ENCODE measurements at regions not wholly inside any gene's neighbourhood (a gene's known extent, or its start where the extent isn't known, plus 50 kb on each side); places are given as distances from the start of the nearest gene placed in this dataset.

DNA sequence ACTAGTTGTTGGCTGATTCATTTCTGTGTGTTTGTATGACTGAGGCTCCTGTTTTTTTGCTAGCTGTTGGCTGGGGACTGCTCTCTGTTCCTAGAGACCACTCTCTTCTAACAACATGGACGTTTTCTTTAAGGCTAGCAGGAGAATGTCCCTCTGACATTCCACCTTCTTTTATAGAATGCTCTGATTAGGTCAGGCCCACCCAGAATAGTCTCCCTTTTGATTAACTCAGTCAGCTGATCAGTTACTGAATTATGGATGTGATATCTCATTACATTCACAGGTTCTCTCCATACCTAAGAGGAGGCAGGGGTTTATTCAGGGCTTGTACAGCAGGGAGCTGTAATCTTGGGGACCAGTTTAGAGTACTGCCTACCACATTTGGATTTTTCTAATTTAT, 175.6 kb upstream of the RHOBTB1 start:
- 88% methylated on average over 1 of the region's 1 CpG for WGBS

DNA sequence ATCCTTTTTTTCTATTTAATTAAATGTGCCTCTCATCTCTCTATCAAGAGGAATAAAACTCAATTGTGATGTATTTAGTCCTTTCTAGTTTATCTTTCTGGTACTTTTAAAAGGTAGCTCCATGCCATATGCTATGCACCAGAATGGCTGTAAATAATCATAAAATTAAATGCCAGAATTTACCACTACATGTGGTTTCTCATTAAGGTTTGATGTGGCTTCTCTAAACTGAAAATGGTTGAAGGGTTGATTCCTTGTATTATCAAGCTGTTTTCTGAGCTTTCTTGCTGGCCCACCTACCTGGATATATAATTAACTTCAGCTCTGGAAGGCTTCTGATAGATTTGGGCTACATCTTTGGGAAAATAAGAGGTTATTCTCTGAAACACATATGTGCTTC, 171.9 kb upstream of the RHOBTB1 start:
- intact Hi-C loops (cut with DNase I): no loop called here
- H3K4me1 ChIP-seq: no peaks in the 10 kb centered on the region
- H3K36me3 ChIP-seq: no peaks in the 10 kb centered on the region
- no peak overlapping the region for H3K27ac ChIP-seq (replicated peaks in 1 of 4)
- H3K9me3 ChIP-seq: no peaks in the 10 kb centered on the region
- no peak for TF ChIP-seq EP300 (IDR thresholded peaks at IDR 0.05)
- no peak for TF ChIP-seq POLR2A (IDR thresholded peaks at IDR 0.05; ENCODE audit: low read depth)
- TF ChIP-seq, protein P1, sequence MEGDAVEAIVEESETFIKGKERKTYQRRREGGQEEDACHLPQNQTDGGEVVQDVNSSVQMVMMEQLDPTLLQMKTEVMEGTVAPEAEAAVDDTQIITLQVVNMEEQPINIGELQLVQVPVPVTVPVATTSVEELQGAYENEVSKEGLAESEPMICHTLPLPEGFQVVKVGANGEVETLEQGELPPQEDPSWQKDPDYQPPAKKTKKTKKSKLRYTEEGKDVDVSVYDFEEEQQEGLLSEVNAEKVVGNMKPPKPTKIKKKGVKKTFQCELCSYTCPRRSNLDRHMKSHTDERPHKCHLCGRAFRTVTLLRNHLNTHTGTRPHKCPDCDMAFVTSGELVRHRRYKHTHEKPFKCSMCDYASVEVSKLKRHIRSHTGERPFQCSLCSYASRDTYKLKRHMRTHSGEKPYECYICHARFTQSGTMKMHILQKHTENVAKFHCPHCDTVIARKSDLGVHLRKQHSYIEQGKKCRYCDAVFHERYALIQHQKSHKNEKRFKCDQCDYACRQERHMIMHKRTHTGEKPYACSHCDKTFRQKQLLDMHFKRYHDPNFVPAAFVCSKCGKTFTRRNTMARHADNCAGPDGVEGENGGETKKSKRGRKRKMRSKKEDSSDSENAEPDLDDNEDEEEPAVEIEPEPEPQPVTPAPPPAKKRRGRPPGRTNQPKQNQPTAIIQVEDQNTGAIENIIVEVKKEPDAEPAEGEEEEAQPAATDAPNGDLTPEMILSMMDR (IDR thresholded peaks at IDR 0.05): no peak
- no peak for TF ChIP-seq POLR2AphosphoS5 (IDR thresholded peaks at IDR 0.05)
- no peak for DNase-seq (ENCODE audit: extremely low spot score)
- no peaks in the 10 kb centered on the region for H3K27me3 ChIP-seq
- no peak overlapping the region for H3K4me3 ChIP-seq

More for the DNA sequence above, 175.6 kb upstream of the RHOBTB1 start:
- no peak for TF ChIP-seq POLR2A (IDR thresholded peaks at IDR 0.05; ENCODE audit: low read depth)
- TF ChIP-seq EP300 (IDR thresholded peaks at IDR 0.05): no peak
- no peak for TF ChIP-seq POLR2AphosphoS5 (IDR thresholded peaks at IDR 0.05)
- TF ChIP-seq, protein P1 (IDR thresholded peaks at IDR 0.05): no peak
- no peaks in the 10 kb centered on the region for H3K36me3 ChIP-seq
- H3K4me1 ChIP-seq: peaks cover 0 to 3% (median 0%) of the 10 kb centered on the region in 4 donors
- H3K27ac ChIP-seq (replicated peaks in 1 of 4): no peak overlapping the region
- no peaks in the 10 kb centered on the region for H3K9me3 ChIP-seq
- no peaks in the 10 kb centered on the region for H3K27me3 ChIP-seq
- no peak overlapping the region for H3K4me3 ChIP-seq
- no peak for DNase-seq (ENCODE audit: extremely low spot score)
- intact Hi-C loops (cut with DNase I): no loop called here

DNA sequence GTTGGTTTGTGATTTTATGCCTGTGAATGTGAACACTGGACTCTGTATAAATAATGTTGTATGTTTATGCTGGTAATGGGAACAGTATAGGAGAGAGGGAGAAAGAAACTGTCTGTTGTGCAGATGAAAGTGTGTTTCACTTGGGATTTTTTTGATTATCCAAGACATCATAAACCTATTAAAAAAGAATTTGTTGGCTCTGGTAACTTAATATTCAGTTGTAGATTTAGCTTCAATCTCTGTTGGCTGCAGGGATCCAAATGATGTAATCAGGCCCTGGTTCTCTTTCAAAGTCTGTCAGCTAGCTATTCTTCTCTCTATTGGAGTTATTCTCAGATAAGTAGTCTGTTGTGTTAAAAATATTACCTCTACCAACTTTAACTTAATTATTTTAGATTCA, 168.8 kb upstream of the RHOBTB1 start:
- intact Hi-C loops (cut with DNase I): no loop called here
- DNase-seq (ENCODE audit: extremely low spot score): no peak
- TF ChIP-seq POLR2A (IDR thresholded peaks at IDR 0.05; ENCODE audit: low read depth) (no peak), EP300 (IDR thresholded peaks at IDR 0.05) (no peak), POLR2AphosphoS5 (IDR thresholded peaks at IDR 0.05) (no peak)
- TF ChIP-seq, protein P1 (IDR thresholded peaks at IDR 0.05): no peak
- H3K27ac ChIP-seq (replicated peaks in 1 of 4): no peak overlapping the region
- no peaks in the 10 kb centered on the region for H3K9me3 ChIP-seq
- H3K27me3 ChIP-seq: no peaks in the 10 kb centered on the region
- no peaks in the 10 kb centered on the region for H3K36me3 ChIP-seq
- H3K4me1 ChIP-seq: no peaks in the 10 kb centered on the region
- H3K4me3 ChIP-seq: no peak overlapping the region

DNA sequence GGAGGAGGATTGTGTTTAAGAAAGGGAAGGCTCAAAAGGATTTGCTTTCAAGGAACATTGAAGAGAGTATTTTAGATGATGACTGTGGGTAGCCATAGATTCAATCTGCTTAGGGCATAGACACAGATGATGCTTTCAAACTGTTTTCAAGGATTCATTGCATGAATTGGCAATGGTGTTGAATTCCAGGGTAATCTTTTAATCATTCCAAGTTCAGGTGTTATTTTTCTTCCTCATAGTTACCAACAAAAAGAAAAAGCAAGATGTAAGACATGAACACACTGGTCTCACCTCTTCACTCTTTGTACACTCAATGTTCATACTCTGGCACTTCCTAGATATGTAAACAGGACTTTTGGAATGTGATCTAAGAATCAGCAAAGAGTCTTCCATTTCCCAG, 167.0 kb upstream of the RHOBTB1 start:
- H3K4me3 ChIP-seq: no peak overlapping the region
- intact Hi-C loops (cut with DNase I): no loop called here

More for the DNA sequence above, 167.0 kb upstream of the RHOBTB1 start:
- Histone ChIP-seq H3K9me3 (no peaks in the 10 kb centered on the region), H3K4me1 (no peaks in the 10 kb centered on the region), H3K36me3 (no peaks in the 10 kb centered on the region), H3K27ac (replicated peaks in 1 of 4) (no peak overlapping the region), H3K27me3 (no peaks in the 10 kb centered on the region)
- no peak for TF ChIP-seq POLR2AphosphoS5 (IDR thresholded peaks at IDR 0.05)
- TF ChIP-seq, protein P1 (IDR thresholded peaks at IDR 0.05): no peak
- TF ChIP-seq POLR2A (IDR thresholded peaks at IDR 0.05; ENCODE audit: low read depth): no peak
- no peak for TF ChIP-seq EP300 (IDR thresholded peaks at IDR 0.05)
- no peak for DNase-seq (ENCODE audit: extremely low spot score)
